ENCODE measurements at regions not wholly inside any gene's neighbourhood (a gene's known extent, or its start where the extent isn't known, plus 50 kb on each side); places are given as distances from the start of the nearest gene placed in this dataset.

GRCh38 chr12:59517522-59517921 is 78.3 kb upstream of the SLC16A7 start:
- no peak for DNase-seq (ENCODE audit: low read depth, low spot score)
- TF ChIP-seq, protein P1, sequence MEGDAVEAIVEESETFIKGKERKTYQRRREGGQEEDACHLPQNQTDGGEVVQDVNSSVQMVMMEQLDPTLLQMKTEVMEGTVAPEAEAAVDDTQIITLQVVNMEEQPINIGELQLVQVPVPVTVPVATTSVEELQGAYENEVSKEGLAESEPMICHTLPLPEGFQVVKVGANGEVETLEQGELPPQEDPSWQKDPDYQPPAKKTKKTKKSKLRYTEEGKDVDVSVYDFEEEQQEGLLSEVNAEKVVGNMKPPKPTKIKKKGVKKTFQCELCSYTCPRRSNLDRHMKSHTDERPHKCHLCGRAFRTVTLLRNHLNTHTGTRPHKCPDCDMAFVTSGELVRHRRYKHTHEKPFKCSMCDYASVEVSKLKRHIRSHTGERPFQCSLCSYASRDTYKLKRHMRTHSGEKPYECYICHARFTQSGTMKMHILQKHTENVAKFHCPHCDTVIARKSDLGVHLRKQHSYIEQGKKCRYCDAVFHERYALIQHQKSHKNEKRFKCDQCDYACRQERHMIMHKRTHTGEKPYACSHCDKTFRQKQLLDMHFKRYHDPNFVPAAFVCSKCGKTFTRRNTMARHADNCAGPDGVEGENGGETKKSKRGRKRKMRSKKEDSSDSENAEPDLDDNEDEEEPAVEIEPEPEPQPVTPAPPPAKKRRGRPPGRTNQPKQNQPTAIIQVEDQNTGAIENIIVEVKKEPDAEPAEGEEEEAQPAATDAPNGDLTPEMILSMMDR (IDR thresholded peaks at IDR 0.05; ENCODE audit: low read depth, low read length), result no peak
- in situ Hi-C loops (cut with HindIII; ENCODE audit: low sequenced_read_pairs), result no loop called here

GRCh38 chr12:59500915-59501314 is 94.9 kb upstream of the SLC16A7 start:
- in situ Hi-C loops (cut with HindIII; ENCODE audit: low sequenced_read_pairs), result no loop called here
- no peak overlapping the region for H3K4me3 ChIP-seq (ENCODE audit: low read depth, low read length)
- TF ChIP-seq, protein P1 (IDR thresholded peaks at IDR 0.05; ENCODE audit: low read depth, low read length), result no peak
- DNase-seq (ENCODE audit: low read depth, low spot score), result no peak

More at GRCh38 chr12:59517522-59517921, 78.3 kb upstream of the SLC16A7 start:
- H3K4me3 ChIP-seq (ENCODE audit: low read depth, low read length), result no peak overlapping the region

DNA sequence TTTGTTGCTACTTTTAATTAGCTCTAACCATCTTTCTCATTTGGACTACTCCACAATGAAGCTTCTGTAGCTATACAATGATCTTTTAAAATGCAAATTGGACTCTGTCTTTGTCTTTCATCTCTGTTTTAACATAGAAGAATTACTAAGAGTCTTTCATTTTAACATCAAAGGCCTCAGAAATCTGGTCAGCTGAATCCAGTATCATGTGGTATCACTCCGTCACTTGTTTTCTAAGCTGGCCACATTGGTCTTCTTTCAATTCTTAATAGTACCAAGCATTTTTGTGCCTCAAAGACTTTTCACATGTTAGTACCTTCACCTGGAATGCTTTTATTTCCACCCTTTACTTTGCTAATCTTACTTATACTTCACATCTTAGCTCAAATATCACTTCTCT is 95.5 kb upstream of the SLC16A7 start:
- in situ Hi-C loops (cut with HindIII; ENCODE audit: low sequenced_read_pairs), result no loop called here
- DNase-seq (ENCODE audit: low read depth, low spot score), result no peak
- H3K4me3 ChIP-seq (ENCODE audit: low read depth, low read length), result no peak overlapping the region
- TF ChIP-seq, protein P1 (IDR thresholded peaks at IDR 0.05; ENCODE audit: low read depth, low read length), result no peak

DNA sequence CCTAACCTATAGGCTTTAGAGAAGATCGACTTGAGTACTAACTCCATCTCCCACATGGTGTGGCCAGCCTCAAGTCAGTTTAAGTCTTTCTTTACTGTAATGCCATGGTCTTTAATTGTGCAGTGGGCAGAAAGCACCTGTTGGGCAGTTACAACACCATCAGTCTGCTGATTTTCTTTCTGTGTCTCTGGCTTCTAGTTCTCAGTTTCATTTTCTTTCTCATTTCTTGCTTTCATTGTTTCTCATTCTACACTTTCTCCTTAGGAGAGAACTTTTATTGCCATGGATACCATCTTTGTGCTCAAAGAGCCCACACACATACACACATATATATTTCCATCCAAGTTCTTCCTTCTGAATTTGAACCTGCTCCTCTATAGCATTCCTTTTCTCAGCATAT is 96.1 kb upstream of the SLC16A7 start:
- DNase-seq (ENCODE audit: low read depth, low spot score), result no peak
- TF ChIP-seq, protein P1 (IDR thresholded peaks at IDR 0.05; ENCODE audit: low read depth, low read length), result no peak
- no peak overlapping the region for H3K4me3 ChIP-seq (ENCODE audit: low read depth, low read length)
- in situ Hi-C loops (cut with HindIII; ENCODE audit: low sequenced_read_pairs), result no loop called here

DNA sequence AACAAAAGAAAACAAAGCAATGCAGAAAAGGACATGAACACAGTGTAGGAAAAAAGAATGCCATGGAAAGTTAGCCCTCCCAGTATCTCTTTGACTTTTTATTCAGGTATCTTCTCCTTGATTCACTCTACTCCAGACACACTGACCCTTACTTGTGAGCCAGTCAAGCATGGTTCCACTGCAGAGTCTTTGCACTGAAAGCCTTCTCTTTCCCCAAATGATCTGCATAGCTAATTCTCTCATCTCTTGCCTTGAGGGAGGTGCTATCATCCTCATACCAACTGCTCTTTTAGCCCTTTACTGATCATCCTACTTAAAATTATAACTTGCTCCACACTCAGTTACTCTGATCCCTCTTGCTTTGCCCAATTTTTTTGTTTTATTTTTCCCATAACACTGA is 101.2 kb upstream of the SLC16A7 start:
- no peak for DNase-seq (ENCODE audit: low read depth, low spot score)
- H3K4me3 ChIP-seq (ENCODE audit: low read depth, low read length), result no peak overlapping the region
- in situ Hi-C loops (cut with HindIII; ENCODE audit: low sequenced_read_pairs), result no loop called here
- TF ChIP-seq, protein P1 (IDR thresholded peaks at IDR 0.05; ENCODE audit: low read depth, low read length), result no peak

DNA sequence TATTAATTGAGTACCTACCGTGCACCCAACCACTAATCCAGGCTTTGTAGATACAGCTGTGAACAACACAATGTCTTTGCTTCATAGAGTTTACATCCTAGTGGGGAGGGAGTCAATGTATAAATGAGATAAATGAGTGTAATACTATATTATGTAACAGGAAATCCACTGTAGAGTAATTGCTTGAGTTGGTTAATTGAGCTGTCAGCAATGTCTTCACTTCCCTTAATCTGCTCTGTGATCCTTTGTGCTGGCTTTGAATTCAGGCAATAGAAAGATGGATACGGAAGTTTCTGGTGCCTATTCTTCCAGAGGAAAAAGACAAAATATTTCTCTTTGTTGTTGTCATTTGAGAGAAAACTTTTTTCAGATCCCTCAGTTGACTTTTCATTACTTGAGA is 104.0 kb upstream of the SLC16A7 start:
- TF ChIP-seq, protein P1 (IDR thresholded peaks at IDR 0.05; ENCODE audit: low read depth, low read length), result no peak
- in situ Hi-C loops (cut with HindIII; ENCODE audit: low sequenced_read_pairs), result no loop called here
- no peak for DNase-seq (ENCODE audit: low read depth, low spot score)

GRCh38 chr12:59486827-59487226 is 109.0 kb upstream of the SLC16A7 start:
- in situ Hi-C loops (cut with HindIII; ENCODE audit: low sequenced_read_pairs), result no loop called here
- no peak for DNase-seq (ENCODE audit: low read depth, low spot score)
- TF ChIP-seq, protein P1 (IDR thresholded peaks at IDR 0.05; ENCODE audit: low read depth, low read length), result no peak
- H3K4me3 ChIP-seq (ENCODE audit: low read depth, low read length), result no peak overlapping the region

More for the DNA sequence above, 104.0 kb upstream of the SLC16A7 start:
- no peak overlapping the region for H3K4me3 ChIP-seq (ENCODE audit: low read depth, low read length)
